DOHH2 (cell line): ENCODE measurements at regions not wholly inside any gene's neighbourhood (a gene's known extent, or its start where the extent isn't known, plus 50 kb on each side); places are given as distances from the start of the nearest gene placed in this dataset.

Experiments
- CTCF ChIP-seq: fragments of 200-600 bp; sonication (generic); IDR thresholded peaks from one replicate; pipeline ENCODE4 v1.5.1; 2014; ENCODE audit warnings: antibody characterized with exemption, mild to moderate bottlenecking, low read depth, low read length; ENCODE audit not compliant: poor library complexity, severe bottlenecking
- EZH2phosphoT487 ChIP-seq: fragments of 200-600 bp; sonication (generic); IDR thresholded peaks from 2 replicates; pipeline ENCODE4 v1.6.1; 2017; ENCODE audit warnings: borderline replicate concordance, mild to moderate bottlenecking, antibody characterized with exemption, low read length, moderate library complexity, mixed read lengths

GRCh38 chr1:56441601-56442000, 137.8 kb downstream of the PLPP3 start:
- no peak for TF ChIP-seq CTCF
- no peak for TF ChIP-seq EZH2phosphoT487
